Bronchial epithelial cell (primary cell): ENCODE measurements at regions not wholly inside any gene's neighbourhood (a gene's known extent, or its start where the extent isn't known, plus 50 kb on each side); places are given as distances from the start of the nearest gene placed in this dataset.

Experiments used
- DNase-seq: peaks from one replicate; pipeline ENCODE4 v3.0.0-alpha.2; 2010; ENCODE audit warnings: low read depth
- FAIRE-seq: peaks from 2 replicates; lab custom pipeline; 2011; peaks lifted over from hg19 to GRCh38; lab: Jason Lieb, UNC
- H3K27me3 ChIP-seq: 2 replicates; pipeline ENCODE4 v1.5.1; 2011; ENCODE audit warnings: low read length; ENCODE audit not compliant: control insufficient read depth, insufficient read depth
- H3K36me3 ChIP-seq: 2 replicates; pipeline ENCODE4 v1.5.1; 2011; ENCODE audit warnings: low read length; ENCODE audit not compliant: control insufficient read depth, insufficient read depth
- H3K4me3 ChIP-seq: 2 replicates; pipeline ENCODE4 v1.5.1; 2011; ENCODE audit warnings: mild to moderate bottlenecking, low read depth, low read length, control low read depth
- CTCF ChIP-seq: IDR thresholded peaks from 2 replicates; pipeline ENCODE4 v1.5.1; 2011; ENCODE audit warnings: mild to moderate bottlenecking, moderate library complexity, low read length, control low read depth, inconsistent platforms; ENCODE audit not compliant: insufficient read depth, severe bottlenecking

DNA sequence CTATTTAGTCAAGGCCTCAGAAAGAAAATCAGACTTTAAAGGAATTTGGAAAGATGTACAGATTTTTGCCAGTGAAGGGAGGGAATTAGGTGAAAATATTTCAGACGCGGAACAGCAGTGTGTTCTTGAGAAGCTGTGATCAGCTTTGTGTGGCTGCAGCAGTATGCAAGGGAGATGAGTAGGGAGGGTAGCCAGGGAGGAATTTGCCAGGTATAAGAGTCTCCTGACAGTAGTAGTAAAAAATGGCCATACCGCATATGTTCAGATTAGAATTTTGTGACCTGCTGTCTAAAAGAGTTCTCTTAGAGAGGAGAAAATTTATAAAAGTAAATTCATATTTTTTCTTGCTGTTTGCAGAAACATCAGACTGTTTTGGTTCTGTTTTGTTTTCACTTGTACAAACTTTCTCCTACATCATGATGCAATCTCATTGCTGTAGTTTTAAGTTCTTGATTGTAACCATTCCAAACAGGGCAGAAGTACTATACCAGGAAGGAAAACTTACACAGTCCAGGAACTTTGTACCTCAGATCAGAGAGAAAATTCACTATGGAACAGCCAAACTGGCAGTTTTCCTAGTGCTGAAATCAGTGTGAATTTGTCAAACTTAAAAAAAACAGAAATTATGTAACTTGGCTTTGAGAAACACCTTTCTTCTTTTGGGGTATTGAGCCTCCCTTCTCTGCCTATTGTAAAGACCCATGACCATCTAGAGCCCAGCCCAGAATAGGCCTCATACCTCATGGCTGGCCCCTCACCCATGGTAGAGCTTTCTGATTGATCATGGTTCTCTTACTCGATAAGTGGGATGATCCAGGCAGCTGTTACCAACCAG, 78.4 kb upstream of the NR3C1 start:
- Histone ChIP-seq H3K27me3 (no peaks in the 10 kb centered on the region), H3K4me3 (no peak overlapping the region), H3K36me3 (no peaks in the 10 kb centered on the region)
- DNase-seq (no peak), FAIRE-seq (no peak)
- TF ChIP-seq CTCF, result no peak

GRCh38 chr5:143480001-143480400, 76.5 kb upstream of the NR3C1 start:
- no peak for FAIRE-seq
- TF ChIP-seq CTCF, result no peak
- Histone ChIP-seq H3K4me3 (no peak overlapping the region), H3K36me3 (no peaks in the 10 kb centered on the region), H3K27me3 (no peaks in the 10 kb centered on the region)
- DNase-seq, result no peak

DNA sequence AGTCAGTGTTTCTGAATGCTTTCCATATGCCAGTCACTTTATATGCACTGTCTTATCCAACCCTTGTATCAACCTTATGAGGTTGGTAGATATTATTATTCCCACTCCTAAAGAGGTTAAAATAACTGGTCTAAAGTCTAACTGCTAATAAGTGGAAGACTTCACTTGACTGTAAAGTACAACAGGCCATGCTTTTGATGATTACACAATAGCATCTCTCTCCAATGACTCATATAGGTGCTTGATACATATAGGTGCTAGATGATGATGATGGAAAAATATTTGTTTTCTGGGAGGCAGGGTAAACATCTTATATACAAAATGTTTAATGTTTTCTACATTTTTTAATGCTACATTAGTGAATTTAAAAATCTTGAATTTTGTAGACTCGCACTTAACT, 75.9 kb upstream of the NR3C1 start:
- H3K4me3 ChIP-seq, result no peak overlapping the region
- no peaks in the 10 kb centered on the region for H3K36me3 ChIP-seq
- no peak for TF ChIP-seq CTCF
- FAIRE-seq (no peak), DNase-seq (peak; percentile 93)
- no peaks in the 10 kb centered on the region for H3K27me3 ChIP-seq

DNA sequence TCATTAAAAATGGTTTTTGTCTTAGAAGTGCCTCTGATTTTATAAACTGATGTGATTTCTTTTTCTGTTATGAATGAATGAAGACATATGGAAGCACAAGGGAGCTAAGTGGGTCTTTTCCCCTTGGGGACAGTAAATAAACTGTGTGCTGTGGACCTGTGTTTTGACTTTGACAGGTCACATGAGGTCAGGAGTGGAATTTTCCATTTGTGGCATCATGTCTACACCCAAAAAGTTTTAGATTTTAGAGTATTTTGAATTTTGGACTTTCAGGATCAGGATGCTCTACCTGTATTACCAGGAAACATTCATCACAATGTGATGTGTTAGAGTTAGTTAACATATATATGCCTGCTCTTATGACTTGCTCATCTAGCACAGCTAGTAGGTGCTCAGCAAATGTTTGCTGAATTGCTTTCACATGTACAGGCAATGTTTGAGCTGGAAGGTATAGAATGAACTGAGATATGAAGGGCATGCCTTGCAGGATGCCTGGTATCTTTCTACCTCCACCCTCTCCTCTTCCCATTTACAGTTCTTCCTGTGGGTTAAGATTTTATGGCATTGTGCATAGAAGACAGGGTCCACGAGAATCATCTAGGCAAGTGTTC, 73.2 kb upstream of the NR3C1 start:
- no peak for DNase-seq
- Histone ChIP-seq H3K36me3 (no peaks in the 10 kb centered on the region), H3K4me3 (no peak overlapping the region), H3K27me3 (no peaks in the 10 kb centered on the region)
- TF ChIP-seq CTCF, result no peak
- peak; percentile 18 for FAIRE-seq

- FAIRE-seq, result no peak
Observed at GRCh38 chr5:143474616-143475015, 71.1 kb upstream of the NR3C1 start.

More at GRCh38 chr5:143474616-143475015, 71.1 kb upstream of the NR3C1 start:
- no peaks in the 10 kb centered on the region for H3K27me3 ChIP-seq
- TF ChIP-seq CTCF, result no peak
- H3K4me3 ChIP-seq, result no peak overlapping the region
- no peak for DNase-seq
- H3K36me3 ChIP-seq, result no peaks in the 10 kb centered on the region
